K562 (cell line): ENCODE measurements at regions not wholly inside any gene's neighbourhood (a gene's known extent, or its start where the extent isn't known, plus 50 kb on each side); places are given as distances from the start of the nearest gene placed in this dataset.
"Not testable (repeated sequence)": the region's sequence is repeated elsewhere in the genome, so short reads cannot be mapped to it uniquely, and the experiment has no call there.

Source experiments
- ATAC-seq: fragments of 200-7000 bp; cut with Tn5 transposase; 3 replicates; pipeline ENCODE4 v1.9.1; 2020; ENCODE audit warnings: moderate library complexity
- BruUV-seq: library from RNA; stranded (reverse); fragments of 400-500 nt; replicated peaks from 2 replicates; lab custom pipeline; 2021; lab: Mats Ljungman, UMichigan
- CTCF ChIA-PET: fragments of 300-600 bp; formaldehyde crosslinking; extraction: SDS; loops from one replicate; lab custom pipeline; 2021; ENCODE audit warnings: low intra/inter-chr PET ratio; lab: Yijun Ruan, JAX
- POLR2A ChIA-PET: fragments of 300-600, 350-650 bp; sonication (Branson Sonifier 250); formaldehyde crosslinking; extraction: SDS; loops from one replicate; lab custom pipeline; 2021; ENCODE audit warnings: antibody characterized with exemption, inconsistent platforms; lab: Yijun Ruan, JAX
- DNase-seq, 4 experiments: peaks; one replicate each; pipeline versions ENCODE4 v3.0.0 to v3.0.0-alpha.2; 2011 to 2018; ENCODE audit warnings: low spot score in 3 of 4, mixed read lengths in 3 of 4; ENCODE audit errors: extremely low read depth in 1 of 4
- FAIRE-seq: peaks from 2 replicates; lab custom pipeline; 2011; peaks lifted over from hg19 to GRCh38; lab: Jason Lieb, UNC
- H2AFZ ChIP-seq: 2 replicates; pipeline ENCODE4 v1.6.0; 2011; ENCODE audit warnings: low read depth, low read length, control low read depth, inconsistent platforms
- H3K27ac ChIP-seq: fragments of 200-600 bp; 3 replicates; pipeline ENCODE4 v1.8.0; 2011; ENCODE audit warnings: low read depth, mild to moderate bottlenecking, control low read depth, inconsistent platforms, low read length, moderate library complexity, mixed read lengths; ENCODE audit errors: extremely low read depth
- H3K27me3 ChIP-seq, 2 experiments: fragments of 300-600 bp in 1 of 2; 2 replicates in 1 of 2; 3 replicates in 1 of 2; pipeline versions ENCODE4 v1.6.0 to v1.8.0; 2011; ENCODE audit warnings: inconsistent platforms in 2 of 2, low read length in 2 of 2, mild to moderate bottlenecking in 1 of 2, mixed read lengths in 1 of 2, moderate library complexity in 1 of 2; ENCODE audit not compliant: control insufficient read depth in 2 of 2, insufficient read depth in 2 of 2
- H3K36me3 ChIP-seq: fragments of 300-600 bp; 3 replicates; pipeline ENCODE4 v1.8.0; 2011; ENCODE audit warnings: mild to moderate bottlenecking, low read length, inconsistent platforms; ENCODE audit not compliant: control insufficient read depth, insufficient read depth
- H3K4me1 ChIP-seq, 2 experiments: fragments of 200-600 bp in 1 of 2; replicated peaks in 1 of 2; 2 replicates in 1 of 2; 3 replicates in 1 of 2; pipeline versions ENCODE4 v1.5.1 to v1.8.0; 2011; ENCODE audit warnings: inconsistent platforms in 2 of 2, low read length in 2 of 2, mild to moderate bottlenecking in 1 of 2, mixed read lengths in 1 of 2, moderate library complexity in 1 of 2; ENCODE audit not compliant: control insufficient read depth in 2 of 2, insufficient read depth in 2 of 2
- H3K4me2 ChIP-seq: 2 replicates; pipeline ENCODE4 v1.6.1; 2011; ENCODE audit warnings: low read length, control low read depth, inconsistent platforms, mixed read lengths; ENCODE audit not compliant: insufficient read depth
- H3K4me3 ChIP-seq: fragments of 200-600 bp; sonication (generic), shearing (Covaris generic); 2 replicates; pipeline ENCODE4 v1.5.1; 2016; ENCODE audit warnings: control low read depth, inconsistent platforms
- H3K79me2 ChIP-seq: fragments of 200-600 bp; 3 replicates; pipeline ENCODE4 v1.8.0; 2011; ENCODE audit warnings: low read length, inconsistent platforms; ENCODE audit not compliant: control insufficient read depth, insufficient read depth
- H3K9ac ChIP-seq, 2 experiments: 2 replicates each; pipeline versions ENCODE4 v1.6.0 to v1.6.1; 2011; ENCODE audit warnings: low read depth in 2 of 2, low read length in 2 of 2, control low read depth in 1 of 2, inconsistent platforms in 1 of 2, mild to moderate bottlenecking in 1 of 2, mixed read lengths in 1 of 2; ENCODE audit not compliant: insufficient read depth in 1 of 2
- H3K9me1 ChIP-seq: one replicate; pipeline ENCODE4 v1.6.0; 2011; ENCODE audit warnings: inconsistent platforms, mild to moderate bottlenecking, low read length, moderate library complexity; ENCODE audit not compliant: control insufficient read depth, insufficient read depth
- H3K9me3 ChIP-seq: replicated peaks from 2 replicates; pipeline ENCODE4 v1.5.1; 2011; ENCODE audit warnings: low read depth, low read length, inconsistent platforms; ENCODE audit not compliant: control insufficient read depth, insufficient read depth
- H4K20me1 ChIP-seq: replicated peaks from 2 replicates; pipeline ENCODE4 v1.6.1; 2011; ENCODE audit warnings: low read length, inconsistent platforms, mixed read lengths; ENCODE audit not compliant: control insufficient read depth, insufficient read depth
- KLF6 ChIP-seq: fragments of 250-450 bp; sonication (Bioruptor Pico); IDR thresholded peaks from 2 replicates; pipeline ENCODE4 v1.4.0; 2020; ENCODE audit warnings: mild to moderate bottlenecking, moderate library complexity, borderline replicate concordance
- WGBS: fragments of 100-300 bp; shearing (Covaris generic); methylation state at CpG from one replicate; pipeline ENCODE4 v1.1.6; 2016; ENCODE audit warnings: low coverage, mixed read lengths; ENCODE audit not compliant: insufficient coverage; ENCODE audit errors: missing lambda C conversion rate; 5-methylcytosine and 5-hydroxymethylcytosine counted together
- in situ Hi-C: fragments of 300-500 bp; cut with MboI; formaldehyde crosslinking; loops from 4 replicates; pipeline ENCODE4 v1.15.0; 2018; ENCODE audit warnings: inconsistent platforms, mixed read lengths
- intact Hi-C: fragments of 100-400 bp; cut with micrococcal nuclease; formaldehyde crosslinking; loops from 2 replicates; pipeline ENCODE4 v1.14.2; 2022

GRCh38 chr18:62464266-62464665 lies 58.6 kb upstream of the ZCCHC2 start (continued):
- no peak for TF ChIP-seq KLF6 (CRISPR knock-in tag)

DNA sequence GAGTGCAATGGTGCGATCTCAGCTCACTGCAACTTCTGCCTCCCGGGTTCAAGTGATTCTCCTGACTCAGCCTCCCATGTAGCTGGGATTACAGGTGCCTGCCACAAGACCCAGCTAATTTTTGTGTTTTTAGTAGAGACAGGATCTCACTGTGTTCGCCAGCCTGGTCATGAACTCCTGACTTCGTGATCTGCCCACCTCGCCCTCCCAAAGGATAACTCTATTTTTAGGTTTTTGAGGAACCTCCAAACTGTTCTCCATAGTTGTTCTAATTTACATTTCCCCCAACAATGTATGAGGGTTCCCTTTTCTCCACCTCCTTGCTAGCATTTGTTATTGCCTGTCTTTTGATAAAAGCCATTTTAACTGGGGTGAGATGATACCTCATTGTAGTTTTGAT lies 53.7 kb upstream of the ZCCHC2 start:
- DNase-seq, H3K79me2 ChIP-seq, H3K4me1 ChIP-seq, BruUV-seq, H4K20me1 ChIP-seq, H2AFZ ChIP-seq, H3K4me3 ChIP-seq, H3K9me3 ChIP-seq, H3K4me2 ChIP-seq, H3K36me3 ChIP-seq, H3K9me1 ChIP-seq, FAIRE-seq, H3K9ac ChIP-seq, H3K27me3 ChIP-seq, in situ Hi-C loops, CTCF ChIA-PET, ATAC-seq, POLR2A ChIA-PET, H3K27ac ChIP-seq, intact Hi-C loops: not testable (repeated sequence)
- WGBS = 54% methylated on average over 4 of the region's 5 CpGs
